GM10266 (cell line): ENCODE measurements at regions not wholly inside any gene's neighbourhood (a gene's known extent, or its start where the extent isn't known, plus 50 kb on each side); places are given as distances from the start of the nearest gene placed in this dataset.

Experiments used
- DNase-seq: peaks from one replicate; pipeline ENCODE4 v3.0.0; 2012; ENCODE audit errors: extremely low spot score
- CTCF ChIP-seq: IDR thresholded peaks from 2 replicates; pipeline ENCODE4 v1.5.1; 2012; ENCODE audit warnings: mild to moderate bottlenecking, low read depth; ENCODE audit not compliant: control insufficient read depth, insufficient read depth; ENCODE audit errors: missing control alignments

GRCh38 chr1:182113879-182114626 is 52.5 kb upstream of the ZNF648 start:
- TF ChIP-seq CTCF = no peak
- no peak for DNase-seq

GRCh38 chr1:182111496-182111895 is 50.0 kb upstream of the ZNF648 start:
- TF ChIP-seq CTCF = no peak
- no peak for DNase-seq
